BLaER1 (cell line): ENCODE measurements at regions not wholly inside any gene's neighbourhood (a gene's known extent, or its start where the extent isn't known, plus 50 kb on each side); places are given as distances from the start of the nearest gene placed in this dataset.

Experiments
- H3K27ac ChIP-seq: shearing (Covaris generic); formaldehyde crosslinking; 2 replicates; pipeline ENCODE4 v1.8.1; 2022
- H3K27me3 ChIP-seq: shearing (Covaris generic); formaldehyde crosslinking; 2 replicates; pipeline ENCODE4 v1.8.1; 2022
- H3K36me3 ChIP-seq: shearing (Covaris generic); formaldehyde crosslinking; 2 replicates; pipeline ENCODE4 v1.8.1; 2022
- H3K4me1 ChIP-seq: shearing (Covaris generic); formaldehyde crosslinking; 2 replicates; pipeline ENCODE4 v1.8.1; 2022
- H3K4me2 ChIP-seq: shearing (Covaris generic); formaldehyde crosslinking; 2 replicates; pipeline ENCODE4 v1.8.1; 2022
- H3K4me3 ChIP-seq: shearing (Covaris generic); formaldehyde crosslinking; 2 replicates; pipeline ENCODE4 v1.8.1; 2022
- H3K9ac ChIP-seq: shearing (Covaris generic); formaldehyde crosslinking; 2 replicates; pipeline ENCODE4 v1.8.1; 2022
- H3K9me3 ChIP-seq: shearing (Covaris generic); formaldehyde crosslinking; 2 replicates; pipeline ENCODE4 v1.8.1; 2022
- H4K20me1 ChIP-seq: shearing (Covaris generic); formaldehyde crosslinking; 2 replicates; pipeline ENCODE4 v1.8.1; 2022
- Cebpa-rat ChIP-seq: shearing (Covaris generic); IDR thresholded peaks from 2 replicates; pipeline ENCODE4 v1.8.1; 2022

- H3K27me3 ChIP-seq = no peaks in the 10 kb centered on the region
- H3K4me2 ChIP-seq = no peak overlapping the region
- H3K9me3 ChIP-seq = peaks cover 29% of the 10 kb centered on the region
- no peaks in the 10 kb centered on the region for H3K36me3 ChIP-seq
- H3K9ac ChIP-seq = no peak overlapping the region
- H3K4me3 ChIP-seq = no peak overlapping the region
- H3K27ac ChIP-seq = no peak overlapping the region
- no peaks in the 10 kb centered on the region for H4K20me1 ChIP-seq
- H3K4me1 ChIP-seq = no peaks in the 10 kb centered on the region
- TF ChIP-seq Cebpa-rat = no peak
Measured at GRCh38 chr18:43514747-43515146, 237.5 kb upstream of the SYT4 start.

GRCh38 chr18:43515481-43515880 lies 238.2 kb upstream of the SYT4 start:
- H3K9ac ChIP-seq = no peak overlapping the region
- TF ChIP-seq Cebpa-rat = no peak

GRCh38 chr18:43524260-43524659 lies 247.0 kb upstream of the SYT4 start:
- H3K4me1 ChIP-seq = no peaks in the 10 kb centered on the region
- no peak for TF ChIP-seq Cebpa-rat
- H3K36me3 ChIP-seq = no peaks in the 10 kb centered on the region
- no peaks in the 10 kb centered on the region for H3K27me3 ChIP-seq
- no peak overlapping the region for H3K27ac ChIP-seq
- H3K4me3 ChIP-seq = no peak overlapping the region
- H3K9ac ChIP-seq = no peak overlapping the region
- H3K9me3 ChIP-seq = no peaks in the 10 kb centered on the region
- no peaks in the 10 kb centered on the region for H4K20me1 ChIP-seq
- H3K4me2 ChIP-seq = no peak overlapping the region

More at GRCh38 chr18:43515481-43515880, 238.2 kb upstream of the SYT4 start:
- Histone ChIP-seq H3K4me2 (no peak overlapping the region), H3K9me3 (peaks cover 24% of the 10 kb centered on the region), H3K36me3 (no peaks in the 10 kb centered on the region), H3K27ac (no peak overlapping the region), H3K4me1 (no peaks in the 10 kb centered on the region), H3K4me3 (no peak overlapping the region), H3K27me3 (no peaks in the 10 kb centered on the region), H4K20me1 (no peaks in the 10 kb centered on the region)

- no peak overlapping the region for H3K4me3 ChIP-seq
- no peaks in the 10 kb centered on the region for H4K20me1 ChIP-seq
- H3K4me2 ChIP-seq = no peak overlapping the region
- no peaks in the 10 kb centered on the region for H3K27me3 ChIP-seq
- no peaks in the 10 kb centered on the region for H3K36me3 ChIP-seq
- no peak overlapping the region for H3K9ac ChIP-seq
- H3K27ac ChIP-seq = no peak overlapping the region
- TF ChIP-seq Cebpa-rat = no peak
- H3K9me3 ChIP-seq = no peaks in the 10 kb centered on the region
- no peaks in the 10 kb centered on the region for H3K4me1 ChIP-seq
Measured at GRCh38 chr18:43525169-43525568, 247.9 kb upstream of the SYT4 start.

GRCh38 chr18:43526426-43527145 lies 249.3 kb upstream of the SYT4 start:
- H3K36me3 ChIP-seq = no peaks in the 10 kb centered on the region
- H3K4me1 ChIP-seq = no peaks in the 10 kb centered on the region
- no peak overlapping the region for H3K4me2 ChIP-seq
- no peaks in the 10 kb centered on the region for H4K20me1 ChIP-seq
- no peaks in the 10 kb centered on the region for H3K9me3 ChIP-seq
- no peak for TF ChIP-seq Cebpa-rat
- no peaks in the 10 kb centered on the region for H3K27me3 ChIP-seq
- no peak overlapping the region for H3K9ac ChIP-seq
- H3K4me3 ChIP-seq = no peak overlapping the region
- H3K27ac ChIP-seq = no peak overlapping the region

GRCh38 chr18:43531438-43531837 lies 254.1 kb upstream of the SYT4 start:
- H3K9me3 ChIP-seq = no peaks in the 10 kb centered on the region
- H3K36me3 ChIP-seq = no peaks in the 10 kb centered on the region
- H3K4me1 ChIP-seq = no peaks in the 10 kb centered on the region
- no peak overlapping the region for H3K4me3 ChIP-seq
- H3K9ac ChIP-seq = no peak overlapping the region
- no peak overlapping the region for H3K4me2 ChIP-seq
- H4K20me1 ChIP-seq = no peaks in the 10 kb centered on the region
- no peak for TF ChIP-seq Cebpa-rat
- H3K27me3 ChIP-seq = no peaks in the 10 kb centered on the region
- H3K27ac ChIP-seq = no peak overlapping the region

GRCh38 chr18:43533371-43533770 lies 256.1 kb upstream of the SYT4 start:
- Histone ChIP-seq H4K20me1 (no peaks in the 10 kb centered on the region), H3K4me3 (no peak overlapping the region), H3K27ac (no peak overlapping the region), H3K4me1 (no peaks in the 10 kb centered on the region), H3K4me2 (no peak overlapping the region), H3K36me3 (no peaks in the 10 kb centered on the region), H3K27me3 (no peaks in the 10 kb centered on the region), H3K9ac (no peak overlapping the region), H3K9me3 (no peaks in the 10 kb centered on the region)
- no peak for TF ChIP-seq Cebpa-rat

GRCh38 chr18:43534511-43534910 lies 257.2 kb upstream of the SYT4 start:
- no peak for TF ChIP-seq Cebpa-rat
- H3K4me1 ChIP-seq = no peaks in the 10 kb centered on the region

GRCh38 chr18:43539862-43540261 lies 262.6 kb upstream of the SYT4 start:
- Histone ChIP-seq H3K9me3 (no peaks in the 10 kb centered on the region), H3K36me3 (no peaks in the 10 kb centered on the region), H3K9ac (no peak overlapping the region), H3K27ac (no peak overlapping the region), H3K27me3 (no peaks in the 10 kb centered on the region), H3K4me2 (no peak overlapping the region), H3K4me3 (no peak overlapping the region), H4K20me1 (no peaks in the 10 kb centered on the region), H3K4me1 (no peaks in the 10 kb centered on the region)
- TF ChIP-seq Cebpa-rat = no peak

More at GRCh38 chr18:43534511-43534910, 257.2 kb upstream of the SYT4 start:
- H3K27me3 ChIP-seq = no peaks in the 10 kb centered on the region
- no peak overlapping the region for H3K9ac ChIP-seq
- no peaks in the 10 kb centered on the region for H3K9me3 ChIP-seq
- H4K20me1 ChIP-seq = no peaks in the 10 kb centered on the region
- no peaks in the 10 kb centered on the region for H3K36me3 ChIP-seq
- no peak overlapping the region for H3K4me2 ChIP-seq
- H3K4me3 ChIP-seq = no peak overlapping the region
- no peak overlapping the region for H3K27ac ChIP-seq

GRCh38 chr18:43542016-43542415 lies 264.7 kb upstream of the SYT4 start:
- H4K20me1 ChIP-seq = no peaks in the 10 kb centered on the region
- no peaks in the 10 kb centered on the region for H3K27me3 ChIP-seq
- H3K36me3 ChIP-seq = no peaks in the 10 kb centered on the region
- no peak for TF ChIP-seq Cebpa-rat
- no peak overlapping the region for H3K9ac ChIP-seq
- H3K27ac ChIP-seq = no peak overlapping the region
- H3K4me3 ChIP-seq = no peak overlapping the region
- no peak overlapping the region for H3K4me2 ChIP-seq
- H3K9me3 ChIP-seq = no peaks in the 10 kb centered on the region
- no peaks in the 10 kb centered on the region for H3K4me1 ChIP-seq

GRCh38 chr18:43543236-43543635 lies 265.9 kb upstream of the SYT4 start:
- Histone ChIP-seq H3K4me2 (no peak overlapping the region), H3K27me3 (no peaks in the 10 kb centered on the region), H3K4me1 (no peaks in the 10 kb centered on the region), H3K9me3 (no peaks in the 10 kb centered on the region), H4K20me1 (no peaks in the 10 kb centered on the region), H3K36me3 (no peaks in the 10 kb centered on the region), H3K27ac (no peak overlapping the region), H3K4me3 (no peak overlapping the region), H3K9ac (no peak overlapping the region)
- TF ChIP-seq Cebpa-rat = no peak
